GM12865 (cell line): ENCODE measurements at regions not wholly inside any gene's neighbourhood (a gene's known extent, or its start where the extent isn't known, plus 50 kb on each side); places are given as distances from the start of the nearest gene placed in this dataset.

Experiments used
- DNase-seq: peaks from one replicate; pipeline ENCODE4 v3.0.0; 2010; ENCODE audit warnings: low read depth
- H3K4me3 ChIP-seq: 2 replicates; pipeline ENCODE4 v1.5.1; 2011; ENCODE audit warnings: mild to moderate bottlenecking, low read depth, low read length, control low read depth
- TF ChIP-seq, protein P1 (sequence below): IDR thresholded peaks from 2 replicates; pipeline ENCODE4 v1.5.1; 2011; ENCODE audit warnings: low read length, control low read depth, low read depth, inconsistent platforms; ENCODE audit not compliant: insufficient read depth; ENCODE audit errors: missing control alignments

DNA sequence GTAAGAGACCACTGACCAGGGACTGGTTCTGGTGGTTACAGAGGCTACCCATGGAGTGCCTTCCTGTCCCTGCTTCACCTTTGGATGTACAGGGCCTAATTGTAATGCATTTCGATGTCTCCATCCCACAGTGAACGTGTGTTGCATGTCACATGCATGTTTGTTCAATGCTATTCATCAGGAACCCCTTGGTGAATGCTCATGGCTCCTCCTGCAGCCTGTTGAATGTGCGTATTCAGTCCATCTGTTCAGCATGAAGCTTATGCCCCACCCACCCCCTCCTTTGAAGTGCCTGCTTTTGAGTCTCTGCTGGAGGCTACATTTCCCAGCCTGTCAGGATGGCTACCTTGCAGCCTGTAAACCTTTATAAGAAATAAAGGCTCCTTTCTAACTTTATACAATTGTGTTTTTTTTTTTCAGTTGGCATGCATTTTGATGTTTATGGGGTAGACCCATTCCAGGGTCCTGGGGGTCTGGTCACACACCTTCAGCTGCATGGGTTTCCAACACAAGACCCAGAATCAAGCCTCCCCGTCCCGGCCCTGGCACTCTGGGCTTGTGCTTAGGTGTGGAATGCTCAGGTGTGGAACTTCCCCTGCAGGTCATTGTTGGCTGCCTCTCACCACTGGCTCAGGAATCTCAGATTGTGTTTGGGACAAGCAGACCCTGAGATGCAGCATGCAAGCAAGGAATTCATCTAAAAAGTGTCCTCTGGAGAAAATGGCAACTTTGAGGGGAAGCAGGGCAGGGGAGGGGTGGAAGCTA lies 238.8 kb upstream of the HDAC4 start:
- H3K4me3 ChIP-seq: no peak overlapping the region
- DNase-seq: no peak
- TF ChIP-seq, protein P1, sequence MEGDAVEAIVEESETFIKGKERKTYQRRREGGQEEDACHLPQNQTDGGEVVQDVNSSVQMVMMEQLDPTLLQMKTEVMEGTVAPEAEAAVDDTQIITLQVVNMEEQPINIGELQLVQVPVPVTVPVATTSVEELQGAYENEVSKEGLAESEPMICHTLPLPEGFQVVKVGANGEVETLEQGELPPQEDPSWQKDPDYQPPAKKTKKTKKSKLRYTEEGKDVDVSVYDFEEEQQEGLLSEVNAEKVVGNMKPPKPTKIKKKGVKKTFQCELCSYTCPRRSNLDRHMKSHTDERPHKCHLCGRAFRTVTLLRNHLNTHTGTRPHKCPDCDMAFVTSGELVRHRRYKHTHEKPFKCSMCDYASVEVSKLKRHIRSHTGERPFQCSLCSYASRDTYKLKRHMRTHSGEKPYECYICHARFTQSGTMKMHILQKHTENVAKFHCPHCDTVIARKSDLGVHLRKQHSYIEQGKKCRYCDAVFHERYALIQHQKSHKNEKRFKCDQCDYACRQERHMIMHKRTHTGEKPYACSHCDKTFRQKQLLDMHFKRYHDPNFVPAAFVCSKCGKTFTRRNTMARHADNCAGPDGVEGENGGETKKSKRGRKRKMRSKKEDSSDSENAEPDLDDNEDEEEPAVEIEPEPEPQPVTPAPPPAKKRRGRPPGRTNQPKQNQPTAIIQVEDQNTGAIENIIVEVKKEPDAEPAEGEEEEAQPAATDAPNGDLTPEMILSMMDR: no peak

DNA sequence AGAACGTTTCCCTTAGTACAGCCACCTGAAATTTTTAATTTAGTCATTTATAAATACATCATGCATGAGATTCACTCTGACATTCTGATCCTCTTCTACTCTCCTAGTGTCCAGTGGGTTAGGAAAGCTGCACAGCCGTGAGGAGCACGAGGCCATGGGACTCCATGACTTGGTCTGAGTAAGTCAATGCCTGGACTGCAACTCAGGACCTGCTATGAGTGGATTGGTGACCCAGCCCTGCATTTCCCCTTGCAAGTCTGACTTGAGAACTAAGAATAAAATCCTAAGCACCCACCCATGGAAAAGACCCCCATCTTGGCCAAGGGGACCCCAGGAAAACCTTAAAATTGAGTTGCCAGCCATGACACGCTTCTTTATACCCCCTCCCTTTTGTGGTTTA lies 237.6 kb upstream of the HDAC4 start:
- TF ChIP-seq, protein P1: no peak
- H3K4me3 ChIP-seq: no peak overlapping the region
- no peak for DNase-seq

DNA sequence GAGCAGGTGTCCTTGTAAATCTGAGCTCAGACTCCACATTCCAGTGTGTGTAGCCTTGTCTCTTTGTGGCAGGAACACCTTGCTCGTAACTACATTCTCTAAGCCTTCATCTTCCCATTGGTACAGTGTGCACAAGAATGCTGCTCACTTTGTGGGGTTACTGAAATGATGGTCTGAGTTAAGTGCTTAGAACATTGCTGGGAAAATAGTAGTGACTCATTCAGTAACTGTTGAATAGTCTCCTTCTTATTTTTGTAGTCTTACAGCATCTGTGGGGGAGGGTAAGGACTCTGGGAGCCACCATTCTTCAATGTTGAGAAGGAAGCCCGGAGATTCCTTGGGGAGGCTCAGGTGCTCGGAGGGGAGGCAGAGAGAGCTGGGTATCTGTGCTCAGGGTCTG lies 236.0 kb upstream of the HDAC4 start:
- no peak for DNase-seq
- TF ChIP-seq, protein P1: no peak
- H3K4me3 ChIP-seq: no peak overlapping the region

DNA sequence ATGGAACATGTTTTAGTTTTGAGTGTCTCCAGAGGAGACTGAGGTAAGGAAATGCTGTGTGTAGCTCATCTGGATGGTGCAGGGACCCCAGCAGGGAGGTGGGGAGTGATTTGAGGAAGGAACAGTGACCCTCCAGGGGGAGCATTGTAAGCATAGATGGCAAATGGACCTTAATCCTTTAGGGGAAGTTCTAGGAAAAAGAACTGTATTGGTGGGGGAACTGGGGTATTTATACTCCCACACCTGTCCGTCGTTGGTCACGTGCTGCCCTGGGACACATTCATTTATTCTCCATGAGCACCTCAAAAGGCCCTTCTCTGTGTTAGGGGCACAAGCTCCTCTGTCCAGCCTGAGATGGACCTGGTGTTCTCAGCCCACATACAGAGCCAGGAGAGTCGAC lies 233.9 kb upstream of the HDAC4 start:
- H3K4me3 ChIP-seq: no peak overlapping the region
- no peak for DNase-seq
- TF ChIP-seq, protein P1: no peak

DNA sequence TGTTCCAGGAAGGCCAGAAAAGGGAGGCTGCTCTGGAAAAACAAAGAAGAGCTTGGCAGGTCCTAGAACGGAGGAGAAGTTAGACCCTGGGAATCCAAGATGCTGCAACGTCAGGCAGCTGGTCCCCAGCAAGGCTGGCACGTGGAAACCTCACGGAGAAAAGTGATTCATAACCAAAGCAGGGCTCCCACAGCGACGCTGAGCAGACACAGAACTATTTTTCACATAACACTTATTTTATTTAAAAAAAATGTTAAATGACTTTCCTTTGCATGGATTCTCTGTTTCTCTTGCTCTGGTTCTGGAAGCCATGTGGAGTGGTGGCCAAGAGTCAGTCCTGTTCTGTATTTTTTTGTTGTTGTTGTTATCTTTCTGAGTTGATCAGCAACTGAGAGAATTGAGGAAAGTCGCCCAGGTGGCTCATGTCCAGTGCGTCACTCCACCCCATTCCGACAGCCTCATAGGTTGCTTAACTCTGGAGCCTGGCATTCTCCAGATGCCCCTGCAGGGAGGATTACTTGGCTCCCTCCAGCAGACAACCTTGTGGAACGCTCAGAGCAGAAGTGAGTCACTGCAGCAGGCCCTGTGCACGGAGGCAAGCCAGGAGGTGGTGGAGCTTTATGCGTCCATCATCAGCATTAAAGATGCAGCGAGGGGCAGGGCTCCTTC lies 229.9 kb upstream of the HDAC4 start:
- TF ChIP-seq, protein P1: no peak
- no peak overlapping the region for H3K4me3 ChIP-seq
- DNase-seq: no peak

DNA sequence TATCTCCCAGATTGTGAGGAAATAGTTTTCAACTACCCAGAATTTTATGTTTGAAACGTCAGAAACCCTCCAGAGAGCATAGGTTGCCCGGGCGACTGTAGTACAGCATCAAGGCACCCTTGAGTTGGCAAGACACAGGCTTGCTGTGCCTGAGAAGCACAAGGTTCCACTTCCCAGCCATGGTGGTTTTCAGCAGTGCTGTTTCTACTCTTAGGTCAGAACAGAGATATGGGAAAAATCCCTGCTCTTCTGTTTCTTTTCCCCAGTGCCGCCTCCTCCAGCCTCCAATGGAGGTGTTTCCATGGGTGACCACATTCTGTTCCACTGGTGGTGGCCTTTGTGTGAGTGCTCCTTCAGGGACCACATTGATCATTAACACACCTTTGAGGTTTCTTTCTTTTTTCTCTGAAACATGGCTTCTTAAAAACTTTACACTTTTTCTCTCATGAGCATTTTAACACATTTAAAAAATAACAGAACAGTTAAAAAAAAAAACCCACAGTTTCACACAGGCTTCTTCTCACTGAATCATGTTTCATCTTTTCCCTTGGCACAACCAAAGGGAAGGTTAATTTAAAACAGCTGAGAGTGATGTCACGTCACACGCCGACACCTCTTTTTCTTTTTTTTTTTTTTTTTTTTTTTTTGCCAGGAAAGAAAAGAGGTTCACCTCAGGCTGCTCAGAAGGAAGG lies 229.3 kb upstream of the HDAC4 start:
- DNase-seq: no peak
- TF ChIP-seq, protein P1: no peak
- no peak overlapping the region for H3K4me3 ChIP-seq
